IMR-90 (cell line): ENCODE measurements at regions not wholly inside any gene's neighbourhood (a gene's known extent, or its start where the extent isn't known, plus 50 kb on each side); places are given as distances from the start of the nearest gene placed in this dataset.

Experiments used
- ATAC-seq: fragments of 200-7000 bp; cut with Tn5 transposase; 2 replicates; pipeline ENCODE4 v1.9.1; 2020; ENCODE audit warnings: low read depth, mild to moderate bottlenecking, moderate library complexity
- BruUV-seq: library from RNA; stranded (reverse); fragments of 400-500 nt; replicated peaks from 2 replicates; lab custom pipeline; 2021; lab: Mats Ljungman, UMichigan
- CTCF ChIA-PET: fragments of 300-600 bp; formaldehyde crosslinking; extraction: SDS; loops from one replicate; lab custom pipeline; 2021; ENCODE audit warnings: antibody characterized with exemption; lab: Yijun Ruan, JAX
- POLR2A ChIA-PET: fragments of 300-600 bp; sonication (Branson Sonifier 250); formaldehyde crosslinking; loops from one replicate; lab custom pipeline; 2022; ENCODE audit warnings: antibody characterized with exemption; ENCODE audit not compliant: unreplicated experiment; lab: Charles Lee
- DNase-seq: peaks from one replicate; pipeline ENCODE4 v3.0.0; 2013
- H2AFZ ChIP-seq: replicated peaks from 2 replicates; pipeline ENCODE3; 2013; ENCODE audit warnings: low read length, mild to moderate bottlenecking; ENCODE audit not compliant: poor library complexity
- H2AK5ac ChIP-seq: 2 replicates; pipeline ENCODE4 v1.6.1; 2013; ENCODE audit warnings: low read depth, low read length, inconsistent platforms
- H2AK9ac ChIP-seq: replicated peaks from 2 replicates; pipeline ENCODE3; 2013; ENCODE audit warnings: mild to moderate bottlenecking, low read depth, low read length, moderate library complexity; ENCODE audit not compliant: poor library complexity
- H2BK120ac ChIP-seq: 2 replicates; pipeline ENCODE4 v1.6.1; 2013; ENCODE audit warnings: low read depth, low read length, inconsistent platforms
- H2BK15ac ChIP-seq: 3 replicates; pipeline ENCODE4 v1.6.1; 2013; ENCODE audit warnings: low read depth, low read length, inconsistent platforms
- H2BK20ac ChIP-seq: 2 replicates; pipeline ENCODE4 v1.6.1; 2013; ENCODE audit warnings: low read depth, mild to moderate bottlenecking, inconsistent platforms, low read length, moderate library complexity
- H2BK5ac ChIP-seq: 2 replicates; pipeline ENCODE4 v1.6.1; 2013; ENCODE audit warnings: mild to moderate bottlenecking, low read depth, low read length, inconsistent platforms; ENCODE audit not compliant: poor library complexity, severe bottlenecking
- H3K14ac ChIP-seq: replicated peaks from 2 replicates; pipeline ENCODE4 v1.6.1; 2013; ENCODE audit warnings: low read depth, low read length, inconsistent platforms
- H3K18ac ChIP-seq: 2 replicates; pipeline ENCODE4 v1.6.1; 2013; ENCODE audit warnings: low read depth, low read length, control low read depth
- H3K23ac ChIP-seq: 2 replicates; pipeline ENCODE4 v1.6.1; 2013; ENCODE audit warnings: low read depth, low read length, inconsistent platforms
- H3K27ac ChIP-seq: 2 replicates; pipeline ENCODE4 v1.5.1; 2013; ENCODE audit warnings: mild to moderate bottlenecking, control low read depth, low read length; ENCODE audit not compliant: insufficient read depth
- H3K27me3 ChIP-seq: 2 replicates; pipeline ENCODE4 v1.6.1; 2013; ENCODE audit warnings: low read length; ENCODE audit not compliant: control insufficient read depth, insufficient read depth
- H3K36me3 ChIP-seq: 2 replicates; pipeline ENCODE4 v1.6.1; 2013; ENCODE audit warnings: low read length, mixed read lengths; ENCODE audit not compliant: control insufficient read depth, insufficient read depth
- H3K4ac ChIP-seq: 2 replicates; pipeline ENCODE4 v1.6.1; 2013; ENCODE audit warnings: low read depth, low read length, inconsistent platforms
- H3K4me1 ChIP-seq: 2 replicates; pipeline ENCODE4 v1.6.1; 2013; ENCODE audit warnings: low read length, mixed read lengths; ENCODE audit not compliant: control insufficient read depth, insufficient read depth
- H3K4me2 ChIP-seq: 2 replicates; pipeline ENCODE4 v1.6.1; 2013; ENCODE audit warnings: low read depth, mild to moderate bottlenecking, control low read depth, low read length, moderate library complexity
- H3K4me3 ChIP-seq: 2 replicates; pipeline ENCODE4 v1.5.1; 2013; ENCODE audit warnings: low read depth, mild to moderate bottlenecking, control low read depth, low read length, moderate library complexity; ENCODE audit not compliant: insufficient read depth
- H3K56ac ChIP-seq: 2 replicates; pipeline ENCODE4 v1.6.1; 2013; ENCODE audit warnings: low read length, inconsistent platforms; ENCODE audit not compliant: insufficient read depth; ENCODE audit errors: extremely low read depth
- H3K79me1 ChIP-seq, 2 experiments: 2 replicates each; pipeline ENCODE4 v1.6.1; 2013; ENCODE audit warnings: low read length in 2 of 2, inconsistent platforms in 1 of 2, low read depth in 1 of 2
- H3K9ac ChIP-seq: 2 replicates; pipeline ENCODE4 v1.6.1; 2013; ENCODE audit warnings: low read depth, low read length, control low read depth
- H3K9me1 ChIP-seq: 2 replicates; pipeline ENCODE4 v1.6.1; 2013; ENCODE audit warnings: low read length, inconsistent platforms; ENCODE audit not compliant: insufficient read depth
- H3K9me3 ChIP-seq: 2 replicates; pipeline ENCODE4 v1.6.1; 2013; ENCODE audit warnings: low read length; ENCODE audit not compliant: control insufficient read depth, insufficient read depth
- H4K20me1 ChIP-seq: 2 replicates; pipeline ENCODE4 v1.6.1; 2013; ENCODE audit warnings: low read length, inconsistent platforms; ENCODE audit not compliant: insufficient read depth
- H4K5ac ChIP-seq: 2 replicates; pipeline ENCODE4 v1.6.1; 2013; ENCODE audit warnings: mild to moderate bottlenecking, low read depth, low read length, control low read depth
- H4K8ac ChIP-seq, 2 experiments: 2 replicates each; pipeline ENCODE4 v1.6.1; 2013; ENCODE audit warnings: low read depth in 2 of 2, low read length in 2 of 2, control low read depth in 1 of 2, inconsistent platforms in 1 of 2
- H4K91ac ChIP-seq: 2 replicates; pipeline ENCODE4 v1.6.1; 2013; ENCODE audit warnings: low read depth, low read length, inconsistent platforms; ENCODE audit not compliant: insufficient read depth
- BHLHE40 ChIP-seq: fragments of 150-350 bp; IDR thresholded peaks from 2 replicates; pipeline ENCODE4 v1.6.1; 2016; ENCODE audit warnings: mild to moderate bottlenecking, low read depth, low read length
- CEBPB ChIP-seq: IDR thresholded peaks from 2 replicates; pipeline ENCODE4 v1.6.1; 2012; ENCODE audit warnings: low read depth, low read length, improper control_type of control experiment
- ELK1 ChIP-seq: fragments of 150-350 bp; IDR thresholded peaks from 2 replicates; pipeline ENCODE4 v1.6.1; 2016; ENCODE audit warnings: low read depth, mild to moderate bottlenecking, low read length, moderate library complexity, borderline replicate concordance
- FOS ChIP-seq: fragments of 150-350 bp; IDR thresholded peaks from 2 replicates; pipeline ENCODE4 v1.6.1; 2016; ENCODE audit warnings: low read depth, low read length
- MAFK ChIP-seq: IDR thresholded peaks from 2 replicates; pipeline ENCODE4 v1.6.1; 2012; ENCODE audit warnings: low read depth, low read length, improper control_type of control experiment
- MAZ ChIP-seq: IDR thresholded peaks from 2 replicates; pipeline ENCODE4 v1.6.1; 2012; ENCODE audit warnings: low read depth, mild to moderate bottlenecking, low read length, improper control_type of control experiment, moderate library complexity, borderline replicate concordance
- MXI1 ChIP-seq: IDR thresholded peaks from 2 replicates; pipeline ENCODE4 v1.6.1; 2012; ENCODE audit warnings: low read depth, mild to moderate bottlenecking, low read length, moderate library complexity, borderline replicate concordance
- NFE2L2 ChIP-seq: fragments of 150-350 bp; IDR thresholded peaks from 2 replicates; pipeline ENCODE4 v1.6.1; 2016; ENCODE audit warnings: low read depth, mild to moderate bottlenecking, low read length
- POLR2A ChIP-seq: IDR thresholded peaks from 2 replicates; pipeline ENCODE4 v1.6.1; 2012; ENCODE audit warnings: mild to moderate bottlenecking, low read depth, low read length
- RAD21 ChIP-seq: IDR thresholded peaks from 2 replicates; pipeline ENCODE4 v1.6.1; 2012; ENCODE audit warnings: low read length, improper control_type of control experiment
- RCOR1 ChIP-seq: IDR thresholded peaks from 2 replicates; pipeline ENCODE4 v1.6.1; 2012; ENCODE audit warnings: mild to moderate bottlenecking, low read length, improper control_type of control experiment; ENCODE audit not compliant: insufficient replicate concordance
- RFX5 ChIP-seq: IDR thresholded peaks from 2 replicates; pipeline ENCODE4 v1.8.0; 2012; ENCODE audit warnings: low read depth, mild to moderate bottlenecking, low read length, moderate library complexity
- SMC3 ChIP-seq: fragments of 150-350 bp; IDR thresholded peaks from 2 replicates; pipeline ENCODE4 v1.6.1; 2016; ENCODE audit warnings: low read depth, mild to moderate bottlenecking, antibody characterized with exemption, low read length, moderate library complexity
- USF2 ChIP-seq: fragments of 150-350 bp; IDR thresholded peaks from 2 replicates; pipeline ENCODE4 v1.6.1; 2017; ENCODE audit warnings: mild to moderate bottlenecking, antibody characterized with exemption, low read length, low read depth
- WGBS, 2 experiments: methylation state at CpG; one replicate each; pipeline versions ENCODE4 v1.1.5 to v1.1.7; 2013; ENCODE audit warnings: missing lambda C conversion rate in 2 of 2; ENCODE audit not compliant: insufficient read length in 1 of 2; ENCODE audit errors: extremely low coverage in 2 of 2; 5-methylcytosine and 5-hydroxymethylcytosine counted together
- dilution Hi-C: fragments of 300-500 bp; cut with HindIII; formaldehyde crosslinking; loops from one replicate; pipeline ENCODE4 v1.14.3; 2018; ENCODE audit warnings: low sequenced_read_pairs; ENCODE audit not compliant: unreplicated experiment
- in situ Hi-C: fragments of 300-500 bp; cut with MboI; formaldehyde crosslinking; loops from 3 replicates; pipeline ENCODE4 v1.14.3; 2019; ENCODE audit warnings: low sequenced_read_pairs, inconsistent platforms, mixed read lengths
- intact Hi-C: fragments of 100-400 bp; cut with micrococcal nuclease; formaldehyde crosslinking; loops from 2 replicates; pipeline ENCODE4 v1.10.0; 2022
- TF ChIP-seq, protein P1 (sequence below): conservative IDR thresholded peaks from 2 replicates; pipeline ENCODE4 v1.5.1; 2012; ENCODE audit warnings: mild to moderate bottlenecking, low read depth, low read length, improper control_type of control experiment

DNA sequence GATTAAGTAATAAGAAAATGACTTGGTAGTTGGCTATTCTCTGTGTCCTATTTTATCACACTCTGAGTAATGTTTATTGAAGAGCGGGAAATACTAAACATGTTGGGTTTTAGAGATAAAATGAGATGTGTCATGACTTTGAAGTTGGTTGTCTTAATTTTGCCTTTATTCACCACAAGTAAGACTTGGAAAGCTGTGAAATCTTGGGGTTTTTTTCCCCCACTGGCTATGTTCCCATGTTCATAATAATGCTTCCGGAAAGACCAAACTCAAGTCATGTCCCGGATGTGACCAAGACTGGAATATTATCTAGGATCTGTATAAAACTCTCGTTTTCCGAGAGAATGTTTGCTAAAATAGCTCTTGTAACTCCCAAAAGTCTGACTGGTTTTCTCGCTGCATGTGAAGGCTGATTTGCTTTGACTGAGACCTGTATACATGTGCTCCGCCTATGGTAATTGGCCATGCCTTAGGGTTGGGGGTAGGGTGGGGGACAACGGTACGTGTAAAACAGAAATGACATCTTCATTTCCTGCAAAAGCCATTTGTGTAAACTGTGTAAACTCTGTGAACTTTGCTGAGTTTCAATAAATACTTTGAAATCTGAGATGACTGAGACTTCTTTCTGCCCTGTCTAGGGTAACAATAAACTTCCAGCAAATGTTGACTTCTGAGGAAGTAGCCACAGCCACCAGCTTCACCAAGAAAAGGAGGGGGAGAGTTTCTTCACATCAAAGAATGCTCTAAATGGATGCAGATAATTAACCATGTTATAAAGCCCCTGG is 169.6 kb downstream of the ZNF365 start:
- no peak overlapping the region for H2BK120ac ChIP-seq
- in situ Hi-C loops (no loop called here), dilution Hi-C loops (no loop called here), intact Hi-C loops (no loop called here)
- POLR2A ChIA-PET: no interaction called here
- H2BK5ac ChIP-seq: no peak overlapping the region
- no peaks in the 10 kb centered on the region for H3K9me1 ChIP-seq
- no peak overlapping the region for H4K91ac ChIP-seq
- no peak overlapping the region for H3K56ac ChIP-seq
- H3K4ac ChIP-seq: no peak overlapping the region
- H3K79me1 ChIP-seq: no peaks in the 10 kb centered on the region
- CTCF ChIA-PET: interaction anchor here (0.6 kb wide), 1 partner anchor 298 kb away, joined by 3 read pairs; no protein-coding TSS in a partner anchor
- no peak overlapping the region for H2BK15ac ChIP-seq
- H2AK5ac ChIP-seq: no peak overlapping the region
- ATAC-seq: peak; percentile 29; the same call in 1 of the 2 replicates
- H3K4me3 ChIP-seq: no peak overlapping the region
- no peaks in the 10 kb centered on the region for H4K20me1 ChIP-seq
- no peak overlapping the region for H2BK20ac ChIP-seq
- H3K27me3 ChIP-seq: peaks cover 11% of the 10 kb centered on the region
- H3K4me2 ChIP-seq: peak overlapping the region; percentile 36; the same call in 1 of the 2 replicates
- no peak overlapping the region for H2AK9ac ChIP-seq
- no peak overlapping the region for H2AFZ ChIP-seq
- WGBS, 2 experiments: 45% methylated on average over 4 of the region's 9 CpGs; no CpG with 5 or more reads in 1 of the 2 experiments
- H3K36me3 ChIP-seq: no peaks in the 10 kb centered on the region
- H3K9me3 ChIP-seq: 0 out of 2 replicates have a peak, but pooled peaks cover 2% of the 10 kb centered on the region
- no peak overlapping the region for H3K9ac ChIP-seq
- no peak overlapping the region for H3K27ac ChIP-seq
- no peak overlapping the region; the same call in 1 of the 2 replicates for H3K18ac ChIP-seq
- no peak overlapping the region for H3K14ac ChIP-seq
- H3K4me1 ChIP-seq: peaks cover 2% of the 10 kb centered on the region; the same call in 1 of the 2 replicates
- no peak for DNase-seq
- H3K23ac ChIP-seq: no peak overlapping the region
- no peak overlapping the region for H4K8ac ChIP-seq
- BruUV-seq: no TSS peak
- H4K5ac ChIP-seq: no peak overlapping the region
- TF ChIP-seq POLR2A: no peak
- no peak for TF ChIP-seq USF2
- TF ChIP-seq MXI1: no peak
- no peak for TF ChIP-seq FOS
- TF ChIP-seq RAD21: no peak
- no peak for TF ChIP-seq BHLHE40
- TF ChIP-seq SMC3: no peak
- no peak for TF ChIP-seq CEBPB
- TF ChIP-seq RCOR1: no peak
- TF ChIP-seq NFE2L2: no peak
- no peak for TF ChIP-seq MAZ
- TF ChIP-seq RFX5: no peak
- no peak for TF ChIP-seq ELK1
- TF ChIP-seq, protein P1, sequence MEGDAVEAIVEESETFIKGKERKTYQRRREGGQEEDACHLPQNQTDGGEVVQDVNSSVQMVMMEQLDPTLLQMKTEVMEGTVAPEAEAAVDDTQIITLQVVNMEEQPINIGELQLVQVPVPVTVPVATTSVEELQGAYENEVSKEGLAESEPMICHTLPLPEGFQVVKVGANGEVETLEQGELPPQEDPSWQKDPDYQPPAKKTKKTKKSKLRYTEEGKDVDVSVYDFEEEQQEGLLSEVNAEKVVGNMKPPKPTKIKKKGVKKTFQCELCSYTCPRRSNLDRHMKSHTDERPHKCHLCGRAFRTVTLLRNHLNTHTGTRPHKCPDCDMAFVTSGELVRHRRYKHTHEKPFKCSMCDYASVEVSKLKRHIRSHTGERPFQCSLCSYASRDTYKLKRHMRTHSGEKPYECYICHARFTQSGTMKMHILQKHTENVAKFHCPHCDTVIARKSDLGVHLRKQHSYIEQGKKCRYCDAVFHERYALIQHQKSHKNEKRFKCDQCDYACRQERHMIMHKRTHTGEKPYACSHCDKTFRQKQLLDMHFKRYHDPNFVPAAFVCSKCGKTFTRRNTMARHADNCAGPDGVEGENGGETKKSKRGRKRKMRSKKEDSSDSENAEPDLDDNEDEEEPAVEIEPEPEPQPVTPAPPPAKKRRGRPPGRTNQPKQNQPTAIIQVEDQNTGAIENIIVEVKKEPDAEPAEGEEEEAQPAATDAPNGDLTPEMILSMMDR: no peak
- no peak for TF ChIP-seq MAFK
